Subcutaneous abdominal adipose tissue (tissue), 5 donors: ENCODE measurements at regions not wholly inside any gene's neighbourhood (a gene's known extent, or its start where the extent isn't known, plus 50 kb on each side); places are given as distances from the start of the nearest gene placed in this dataset.

Experiments used
- H3K27ac ChIP-seq: one replicate; pipeline ENCODE4 v1.7.0; 2013; ENCODE audit warnings: low read depth, mild to moderate bottlenecking, inconsistent platforms, low read length, moderate library complexity
- H3K27me3 ChIP-seq, 5 donors: one replicate each; pipeline ENCODE4 v1.7.0; 2013; ENCODE audit warnings: low read length in 5 of 5, inconsistent platforms in 1 of 5; ENCODE audit not compliant: control insufficient read depth in 5 of 5, insufficient read depth in 4 of 5
- H3K36me3 ChIP-seq, 5 donors: one replicate each; pipeline ENCODE4 v1.7.0; 2013; ENCODE audit warnings: low read length in 5 of 5; ENCODE audit not compliant: control insufficient read depth in 5 of 5, insufficient read depth in 5 of 5
- H3K4me1 ChIP-seq, 5 donors: one replicate each; pipeline ENCODE4 v1.7.0; 2013; ENCODE audit warnings: low read length in 5 of 5, mild to moderate bottlenecking in 3 of 5, moderate library complexity in 1 of 5; ENCODE audit not compliant: control insufficient read depth in 5 of 5, insufficient read depth in 5 of 5
- H3K4me3 ChIP-seq, 5 donors: one replicate each; pipeline ENCODE4 v1.7.0; 2013; ENCODE audit warnings: low read length in 5 of 5, low read depth in 1 of 5
- H3K9ac ChIP-seq, 5 donors: one replicate each; pipeline ENCODE4 v1.7.0; 2013; ENCODE audit warnings: low read length in 5 of 5, mild to moderate bottlenecking in 4 of 5, moderate library complexity in 3 of 5
- H3K9me3 ChIP-seq, 5 donors: one replicate each; pipeline ENCODE4 v1.7.0; 2013; ENCODE audit warnings: low read length in 5 of 5; ENCODE audit not compliant: control insufficient read depth in 5 of 5
- donor health status: healthy.
- donor health status: healthy.
- donor health status: healthy.
- donor health status: healthy.
- donor health status: healthy.

DNA sequence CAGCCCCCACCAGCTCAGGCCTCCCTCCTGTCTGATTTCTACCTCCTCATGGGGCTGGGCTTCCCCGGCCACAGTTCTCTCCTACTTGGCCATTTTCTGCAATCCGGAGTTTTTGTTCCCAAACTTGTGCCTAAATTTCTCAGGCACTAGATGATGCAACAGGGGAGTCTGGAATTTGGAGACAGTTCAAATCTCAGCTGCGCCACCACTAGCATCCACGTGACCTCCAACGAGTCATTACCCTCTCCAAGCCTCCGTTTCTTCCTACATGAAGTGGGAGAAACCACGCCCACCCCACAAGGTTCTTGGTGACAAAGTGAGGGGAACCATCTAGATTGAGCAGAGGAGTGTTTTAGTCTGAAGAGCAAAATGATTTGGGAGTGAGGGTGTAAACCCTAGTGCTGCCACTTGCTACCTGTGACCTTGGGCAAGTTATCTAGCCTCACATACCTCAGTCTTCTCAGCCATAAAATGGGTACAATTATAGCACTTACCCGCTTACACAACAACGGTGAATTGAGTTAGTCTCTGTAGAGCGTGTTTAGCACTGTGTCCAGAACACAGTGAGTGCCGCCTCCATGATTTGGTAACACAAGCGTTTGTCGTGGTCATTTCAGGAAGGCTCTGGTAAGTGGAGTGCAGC, 61.4 kb upstream of the ASAP2 start:
- peak overlapping the region; percentile 70 for H3K27ac ChIP-seq
- H3K9ac ChIP-seq, result peak overlapping the region in 1 of 5 donors; percentile 20
- H3K4me3 ChIP-seq, result no peak overlapping the region
- no peaks in the 10 kb centered on the region for H3K27me3 ChIP-seq
- peaks cover 6 to 55% (median 45%) of the 10 kb centered on the region in 5 donors for H3K4me1 ChIP-seq
- no peaks in the 10 kb centered on the region for H3K9me3 ChIP-seq
- H3K36me3 ChIP-seq, result no peaks in the 10 kb centered on the region

DNA sequence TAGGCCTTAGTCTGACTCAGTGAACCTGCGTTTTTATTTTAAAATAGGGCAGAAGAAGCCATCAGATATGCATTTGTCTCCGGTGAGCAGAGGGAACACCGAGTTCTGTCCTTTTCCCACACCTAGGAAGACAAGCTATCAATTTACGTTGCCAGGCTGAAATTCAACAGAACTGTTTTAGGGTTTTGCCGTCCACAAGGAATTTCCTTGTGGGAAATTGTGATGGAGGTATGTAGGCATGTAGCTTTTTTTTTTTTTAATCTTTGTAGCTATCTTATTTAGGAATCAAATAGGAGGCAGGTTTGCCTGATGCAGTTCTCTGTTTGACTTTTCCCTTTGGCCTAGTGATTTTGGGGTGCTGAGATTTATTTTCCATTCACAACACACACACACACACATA, 62.0 kb upstream of the ASAP2 start:
- Histone ChIP-seq H3K4me1 (peaks cover 6 to 58% (median 45%) of the 10 kb centered on the region in 5 donors), H3K36me3 (no peaks in the 10 kb centered on the region), H3K4me3 (no peak overlapping the region), H3K9ac (peak overlapping the region in 1 of 5 donors; percentile 20), H3K27ac (peak overlapping the region; percentile 70), H3K27me3 (no peaks in the 10 kb centered on the region), H3K9me3 (no peaks in the 10 kb centered on the region)

- Histone ChIP-seq H3K9ac (no peak overlapping the region), H3K27ac (peak overlapping the region; percentile 70)
Measured at GRCh38 chr2:9144046-9144445, 62.6 kb upstream of the ASAP2 start.

DNA sequence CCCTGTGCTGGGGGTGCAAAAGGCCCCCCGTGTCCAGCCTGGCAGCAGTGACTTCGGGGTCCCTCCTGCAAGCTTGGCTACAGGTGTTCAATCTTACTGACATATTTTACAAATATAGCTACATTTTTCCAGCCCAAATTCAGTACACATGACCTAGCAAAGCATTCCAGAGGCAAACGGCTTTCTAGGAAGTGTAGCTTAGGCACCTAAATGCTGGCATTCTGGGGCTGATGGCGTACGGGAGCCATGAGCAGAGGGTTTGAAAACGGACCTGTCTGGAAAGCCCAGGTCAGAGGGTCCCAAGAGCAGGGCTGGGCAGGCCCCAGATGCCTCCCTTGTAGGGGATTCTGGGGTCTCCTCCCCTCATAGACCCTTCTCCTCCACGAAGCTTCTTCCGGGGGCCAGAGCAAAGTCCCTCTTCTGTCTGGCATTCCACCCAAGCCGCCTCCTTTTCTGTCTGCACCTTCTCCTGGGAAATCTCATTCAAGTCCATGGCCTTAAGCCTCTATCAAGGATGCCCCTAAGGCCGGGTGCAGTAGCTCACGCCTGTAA, 63.3 kb upstream of the ASAP2 start:
- peak overlapping the region; percentile 74 for H3K27ac ChIP-seq
- peak overlapping the region in 3 of 5 donors; percentile 36 to 52 (median 48) for H3K4me3 ChIP-seq
- H3K9ac ChIP-seq, result peak overlapping the region in 1 of 5 donors; percentile 57
- H3K27me3 ChIP-seq, result no peaks in the 10 kb centered on the region
- no peaks in the 10 kb centered on the region for H3K36me3 ChIP-seq
- no peaks in the 10 kb centered on the region for H3K9me3 ChIP-seq
- H3K4me1 ChIP-seq, result peaks cover 6 to 54% (median 38%) of the 10 kb centered on the region in 5 donors

More at GRCh38 chr2:9144046-9144445, 62.6 kb upstream of the ASAP2 start:
- Histone ChIP-seq H3K36me3 (no peaks in the 10 kb centered on the region), H3K27me3 (no peaks in the 10 kb centered on the region), H3K4me3 (no peak overlapping the region), H3K9me3 (no peaks in the 10 kb centered on the region), H3K4me1 (peaks cover 6 to 58% (median 44%) of the 10 kb centered on the region in 5 donors)

GRCh38 chr2:9142551-9143263, 63.9 kb upstream of the ASAP2 start:
- Histone ChIP-seq H3K9ac (peak overlapping the region in 1 of 5 donors; percentile 57), H3K9me3 (no peaks in the 10 kb centered on the region), H3K36me3 (no peaks in the 10 kb centered on the region), H3K27me3 (no peaks in the 10 kb centered on the region), H3K4me1 (peaks cover 6 to 48% (median 33%) of the 10 kb centered on the region in 5 donors), H3K4me3 (peak overlapping the region in 4 of 5 donors; percentile 36 to 52 (median 48)), H3K27ac (peak overlapping the region; percentile 74)

DNA sequence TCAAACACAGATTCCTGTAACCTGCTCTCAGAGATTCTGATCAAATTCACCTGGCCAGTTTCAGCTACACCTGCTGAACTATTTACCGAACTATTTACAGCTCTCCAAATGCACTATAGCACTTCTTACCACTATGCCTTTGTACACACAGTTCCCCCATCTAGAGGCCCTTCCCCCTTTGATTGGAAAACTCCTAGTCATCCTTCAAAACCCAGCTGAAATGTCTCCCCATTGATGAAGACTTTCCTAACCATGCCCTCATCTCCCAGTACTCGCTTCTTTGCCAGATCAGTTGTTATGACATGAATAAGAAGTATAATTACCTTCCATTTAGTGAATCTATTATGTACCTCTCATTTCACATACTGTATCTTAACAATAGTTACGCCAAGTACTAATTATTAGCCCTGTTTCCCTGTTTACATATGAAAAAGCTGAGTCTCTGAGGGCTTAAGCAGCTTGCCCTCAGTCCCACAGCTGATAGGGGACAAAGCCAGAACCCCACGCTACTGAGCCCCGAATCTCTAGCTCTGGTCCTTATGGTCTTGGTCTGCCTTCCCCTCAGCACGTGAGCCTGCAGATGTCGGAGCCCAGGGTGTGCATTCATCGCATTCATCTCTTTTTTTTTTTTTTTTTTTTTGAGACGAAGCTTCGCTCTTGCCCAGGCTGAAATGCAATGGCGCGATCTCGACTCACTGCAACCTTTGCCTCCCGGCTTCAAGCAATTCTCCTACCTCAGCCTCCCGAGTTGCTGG, 64.7 kb upstream of the ASAP2 start:
- no peaks in the 10 kb centered on the region for H3K36me3 ChIP-seq
- H3K9ac ChIP-seq, result no peak overlapping the region
- no peak overlapping the region for H3K4me3 ChIP-seq
- H3K9me3 ChIP-seq, result no peaks in the 10 kb centered on the region
- peaks cover 6 to 49% (median 32%) of the 10 kb centered on the region in 5 donors for H3K4me1 ChIP-seq
- H3K27me3 ChIP-seq, result no peaks in the 10 kb centered on the region
- H3K27ac ChIP-seq, result no peak overlapping the region

- Histone ChIP-seq H3K36me3 (no peaks in the 10 kb centered on the region), H3K9ac (no peak overlapping the region), H3K9me3 (no peaks in the 10 kb centered on the region), H3K27me3 (no peaks in the 10 kb centered on the region), H3K4me3 (no peak overlapping the region), H3K4me1 (peaks cover 6 to 42% (median 25%) of the 10 kb centered on the region in 5 donors), H3K27ac (no peak overlapping the region)
Measured at GRCh38 chr2:9141091-9141667, 65.4 kb upstream of the ASAP2 start.

DNA sequence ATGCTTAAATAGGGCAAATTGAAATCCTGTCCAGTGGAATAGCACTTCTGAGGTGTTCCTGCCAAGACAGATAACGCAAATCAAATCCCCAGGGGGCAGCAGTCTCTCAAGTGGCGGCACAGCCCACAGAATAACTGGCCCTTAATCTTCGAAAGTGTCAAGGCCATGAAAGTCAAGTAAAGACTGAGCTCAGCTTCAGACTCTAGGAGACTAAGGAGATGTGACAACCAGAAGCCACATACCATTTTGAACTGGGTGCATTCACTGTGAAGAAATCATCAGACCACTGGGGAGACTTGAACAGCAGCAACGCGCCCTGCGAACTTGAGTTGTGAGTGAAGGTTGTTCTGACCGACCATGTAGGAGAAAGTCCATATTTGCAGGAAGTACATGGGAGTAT, 66.0 kb upstream of the ASAP2 start:
- H3K4me1 ChIP-seq, result peaks cover 6 to 36% (median 22%) of the 10 kb centered on the region in 5 donors
- no peaks in the 10 kb centered on the region for H3K9me3 ChIP-seq
- no peaks in the 10 kb centered on the region for H3K36me3 ChIP-seq
- H3K4me3 ChIP-seq, result no peak overlapping the region
- no peak overlapping the region for H3K27ac ChIP-seq
- H3K27me3 ChIP-seq, result no peaks in the 10 kb centered on the region
- H3K9ac ChIP-seq, result no peak overlapping the region

DNA sequence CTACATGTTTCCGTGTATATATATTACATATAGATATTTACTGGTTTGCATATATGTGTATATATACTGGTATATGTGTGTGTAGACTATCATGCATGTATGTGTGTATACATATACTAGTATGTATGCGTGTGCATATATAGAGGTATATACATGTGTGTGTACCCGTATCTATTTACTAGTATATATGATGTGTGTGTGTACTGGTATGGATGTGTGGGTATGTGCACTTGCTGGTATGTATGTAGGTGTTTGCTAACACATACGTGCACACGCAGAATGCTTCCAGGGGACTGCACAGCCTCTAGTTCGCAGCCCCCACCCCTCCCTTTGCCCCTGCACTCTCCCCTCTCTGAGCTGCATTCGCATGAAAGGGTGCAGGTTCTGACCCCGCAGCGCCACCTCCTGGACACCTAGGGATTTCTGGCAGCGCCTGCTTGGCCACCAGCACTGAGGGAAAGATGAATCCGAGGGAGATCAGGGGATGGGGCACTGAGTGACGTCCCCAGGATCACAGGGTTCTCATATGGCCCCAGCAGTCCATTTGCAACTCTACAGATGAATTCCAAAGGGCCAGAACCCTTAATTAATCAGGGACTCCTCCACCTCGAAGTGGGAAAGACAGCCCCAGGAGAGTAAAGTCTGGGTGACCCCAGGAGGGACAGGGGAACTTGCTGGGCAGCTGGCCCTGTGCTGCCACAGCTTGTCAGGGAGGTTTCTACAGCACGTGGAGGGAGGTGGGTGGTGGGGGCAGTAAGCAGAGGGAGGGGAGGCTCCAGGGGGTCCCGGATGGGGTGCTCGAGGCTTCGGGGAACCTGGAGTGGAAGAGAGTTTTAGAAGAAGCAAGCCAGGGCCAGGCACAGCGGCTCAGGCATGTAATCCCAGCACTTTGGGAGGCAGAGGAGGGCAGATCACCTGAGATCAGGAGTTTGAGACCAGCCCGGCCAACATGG, 66.8 kb upstream of the ASAP2 start:
- Histone ChIP-seq H3K4me3 (no peak overlapping the region), H3K9ac (no peak overlapping the region), H3K27ac (no peak overlapping the region)

More for the DNA sequence above, 66.8 kb upstream of the ASAP2 start:
- Histone ChIP-seq H3K4me1 (peaks cover 2 to 29% (median 14%) of the 10 kb centered on the region in 5 donors), H3K27me3 (no peaks in the 10 kb centered on the region), H3K36me3 (no peaks in the 10 kb centered on the region), H3K9me3 (no peaks in the 10 kb centered on the region)
